Activated gamma-delta T cell treated with anti-CD3 and anti-CD28 coated beads, Interleukin-2, amount 50 U/mL, for 16 hours (primary cell): ENCODE measurements at regions not wholly inside any gene's neighbourhood (a gene's known extent, or its start where the extent isn't known, plus 50 kb on each side); places are given as distances from the start of the nearest gene placed in this dataset.
"Not testable (repeated sequence)": the region's sequence is repeated elsewhere in the genome, so short reads cannot be mapped to it uniquely, and the experiment has no call there.

ENCODE experiments used
- DNase-seq: peaks from one replicate; pipeline ENCODE4 v3.0.0-alpha.2; 2020; ENCODE audit warnings: low read depth

GRCh38 chr15:70576696-70577095 is 186.7 kb downstream of the UACA start:
- DNase-seq: no peak

DNA sequence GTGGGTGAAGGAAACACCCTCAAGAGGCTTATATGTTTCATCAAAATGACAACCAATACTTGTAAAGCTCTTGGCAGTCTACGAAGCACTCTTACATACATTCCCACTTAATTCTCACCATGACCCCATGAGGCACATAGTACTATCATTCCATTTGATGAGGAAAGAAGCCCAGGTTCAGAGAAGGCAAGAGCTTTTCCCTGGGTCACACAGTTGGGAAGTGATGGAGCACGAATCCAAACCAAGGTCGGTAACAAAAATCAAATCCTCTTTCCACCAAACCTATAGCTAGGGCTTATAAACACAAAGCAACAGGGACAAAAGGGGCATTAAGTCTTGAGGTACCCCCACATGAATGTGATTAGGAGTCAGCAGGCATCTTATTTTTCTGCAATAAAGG is 187.1 kb downstream of the UACA start:
- DNase-seq: no peak

DNA sequence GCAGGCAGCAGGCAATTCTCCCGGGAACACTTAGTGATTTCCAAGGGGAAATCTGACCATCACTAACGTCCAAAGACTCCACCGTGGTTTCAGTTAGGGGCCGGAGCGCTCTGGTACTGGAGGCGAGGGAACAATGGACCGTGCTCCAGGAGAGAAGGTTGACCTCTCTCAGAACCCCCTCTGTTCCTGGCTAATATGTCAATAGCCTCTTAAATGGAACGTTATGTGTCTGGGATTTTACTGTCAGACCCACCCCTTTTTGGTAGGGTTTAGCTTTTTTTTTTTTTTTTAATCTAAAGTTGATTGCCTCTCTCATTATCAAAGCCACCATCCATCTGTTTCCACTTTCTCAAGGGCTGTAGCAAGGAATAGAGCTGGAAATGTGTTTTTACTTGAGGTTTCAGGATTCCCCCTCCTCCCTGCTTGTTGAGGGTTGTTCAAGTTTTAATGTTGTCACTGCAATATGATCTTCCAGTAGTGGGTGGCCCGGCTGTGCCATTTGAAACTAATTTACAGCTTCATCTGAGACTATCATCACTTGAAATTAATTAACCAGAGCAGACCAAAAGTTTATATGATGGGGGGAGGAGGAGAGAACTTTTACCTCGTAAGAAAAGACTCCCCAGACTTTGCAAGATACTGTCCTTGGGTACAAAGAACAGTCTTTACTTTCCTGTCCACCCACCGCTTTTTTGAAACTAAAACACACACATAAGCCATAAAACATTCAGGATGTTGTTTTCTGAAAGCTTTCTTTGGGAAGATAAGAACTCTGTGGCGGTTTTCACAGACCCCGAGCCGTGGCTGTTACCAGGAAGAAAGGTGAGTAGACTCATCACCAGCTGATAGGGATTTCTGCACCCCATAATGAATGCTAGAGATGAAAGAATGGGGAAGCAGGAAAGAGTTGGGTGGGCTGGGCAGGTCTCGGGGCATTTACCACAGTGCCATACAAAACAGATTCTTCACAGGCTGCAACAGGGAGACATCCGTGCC is 187.8 kb downstream of the UACA start:
- DNase-seq: no peak

GRCh38 chr15:70574325-70574724 is 189.0 kb downstream of the UACA start:
- DNase-seq: not testable (repeated sequence)

- DNase-seq: no peak
Measured at GRCh38 chr15:70573121-70573850, 190.1 kb downstream of the UACA start.

GRCh38 chr15:70569714-70570231 is 193.6 kb downstream of the UACA start:
- DNase-seq: no peak

GRCh38 chr15:70569091-70569713 is 194.2 kb downstream of the UACA start:
- DNase-seq: no peak

GRCh38 chr15:70566989-70567388 is 196.4 kb downstream of the UACA start:
- DNase-seq: no peak

DNA sequence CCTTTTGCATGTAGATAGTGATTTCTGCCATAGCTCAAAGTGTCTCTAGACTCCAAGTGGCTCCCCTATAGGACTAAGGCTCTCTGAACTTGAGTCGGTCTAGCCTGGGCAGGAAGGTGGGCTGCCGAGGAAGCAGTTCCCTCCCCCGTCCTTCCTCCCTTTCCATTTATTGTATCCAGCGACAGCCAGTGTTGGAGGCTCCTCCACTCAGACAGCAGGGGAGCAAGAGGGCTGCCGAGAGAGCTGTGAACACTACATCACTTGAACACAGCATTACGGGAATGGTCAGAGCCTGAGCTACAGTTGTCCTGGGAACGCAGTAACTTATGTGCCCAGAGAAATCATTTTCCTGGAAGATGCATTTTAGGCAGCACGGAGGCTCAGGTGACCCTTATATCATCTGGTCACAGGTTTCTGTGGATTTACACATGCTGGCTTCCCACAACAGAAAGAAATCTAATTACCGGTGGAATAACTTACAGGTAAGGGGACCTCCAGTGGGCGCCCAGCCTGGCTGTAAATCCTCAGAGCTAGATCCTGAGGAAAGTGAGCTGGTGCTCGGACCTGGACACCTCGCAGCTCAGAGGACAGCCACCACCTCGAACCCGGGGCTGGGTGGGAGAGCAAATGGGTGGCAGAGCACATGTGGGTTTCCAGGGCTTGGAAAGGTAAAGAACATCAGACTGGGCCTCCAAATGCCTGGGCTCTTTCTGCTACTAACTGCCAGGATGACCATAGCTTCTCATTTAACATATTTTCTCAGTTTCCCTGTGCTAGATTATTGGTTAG is 197.1 kb downstream of the UACA start:
- no peak for DNase-seq

- no peak for DNase-seq
Measured at GRCh38 chr15:70563561-70564095, 199.7 kb downstream of the UACA start.

DNA sequence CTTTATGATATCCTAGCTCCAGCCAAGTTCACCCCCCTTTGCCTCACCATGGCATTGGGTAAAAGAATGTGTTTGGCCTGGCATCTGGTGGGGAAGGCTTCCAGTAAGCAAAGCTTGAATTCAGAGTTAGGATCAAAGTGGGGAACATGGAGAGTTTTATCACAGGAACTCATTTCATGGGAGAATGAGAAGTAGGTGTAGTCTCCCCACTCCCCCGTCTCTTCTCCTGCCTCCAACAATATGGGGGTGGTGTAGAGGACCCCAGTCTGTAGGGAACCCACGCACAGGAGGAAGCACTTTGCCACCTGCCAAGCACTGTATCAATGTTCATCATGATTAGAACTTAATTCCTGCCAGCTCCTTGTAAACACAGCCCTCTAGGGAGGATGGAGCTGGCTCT is 200.5 kb downstream of the UACA start:
- DNase-seq: no peak

DNA sequence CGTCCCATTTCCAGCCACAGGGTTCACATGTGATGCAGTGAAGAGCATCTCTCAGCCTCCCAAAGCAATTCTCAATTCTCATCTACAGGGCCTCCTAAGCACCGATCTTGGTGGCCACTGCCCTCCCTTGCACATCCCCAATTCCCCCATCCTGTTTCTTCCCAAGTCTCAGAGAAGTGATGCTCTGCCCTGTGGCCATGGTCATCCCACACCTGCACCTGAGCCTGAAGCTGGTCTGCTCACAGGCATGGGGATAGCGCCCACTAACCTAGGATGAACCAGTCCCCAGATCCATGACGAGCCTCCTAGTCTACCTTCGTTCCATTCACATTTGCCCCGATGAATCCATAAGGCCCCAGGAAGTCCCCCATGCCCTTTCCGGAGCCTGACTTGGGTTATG is 201.5 kb downstream of the UACA start:
- no peak for DNase-seq

- no peak for DNase-seq
Measured at GRCh38 chr15:70560617-70561328, 202.6 kb downstream of the UACA start.

DNA sequence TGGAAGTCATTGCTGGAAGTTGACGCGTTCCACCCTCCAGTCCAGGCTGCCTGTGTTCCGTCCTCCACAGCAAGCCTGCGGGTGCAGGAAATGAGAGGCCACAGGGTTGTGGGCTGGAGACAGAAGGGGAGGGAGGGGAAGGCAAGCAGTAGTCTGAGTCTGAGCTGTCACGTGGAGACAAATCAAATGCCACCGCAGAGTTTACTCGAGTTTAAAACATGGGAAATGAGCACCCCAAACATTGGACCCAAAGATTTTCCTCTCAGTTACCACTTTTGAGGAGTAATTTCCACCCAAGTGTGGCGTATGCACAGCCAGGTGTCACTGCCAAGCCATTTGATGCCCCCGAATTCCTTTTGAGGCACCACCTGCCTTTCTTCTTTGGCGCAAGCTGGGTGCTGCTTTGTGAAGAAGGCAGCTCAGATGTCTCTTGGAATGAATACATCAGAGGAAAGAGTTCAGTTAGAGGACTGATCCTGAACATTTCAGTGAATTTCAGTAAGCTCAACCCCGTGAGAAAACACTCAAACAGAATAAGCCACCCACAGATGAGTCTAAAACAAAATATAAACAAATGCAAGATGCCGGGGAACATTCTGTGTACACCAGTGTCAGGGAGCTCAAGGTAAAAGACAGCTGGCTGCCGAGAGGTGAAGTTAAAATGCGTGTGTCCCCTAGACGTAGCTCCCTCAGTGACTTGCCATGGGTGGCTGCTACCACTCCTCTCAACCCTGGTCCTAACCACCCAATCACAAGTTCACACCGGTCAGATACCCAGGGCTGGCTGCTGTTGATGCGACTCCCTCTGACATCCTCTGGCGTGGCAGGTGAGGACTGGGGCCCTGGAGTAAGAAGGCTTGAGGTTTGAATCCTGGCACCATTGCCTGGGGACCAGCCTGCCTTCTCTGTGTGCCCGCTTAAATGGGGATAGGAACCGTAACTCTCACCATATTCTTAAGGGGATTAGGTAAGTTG is 203.8 kb downstream of the UACA start:
- DNase-seq: peak; percentile 32

DNA sequence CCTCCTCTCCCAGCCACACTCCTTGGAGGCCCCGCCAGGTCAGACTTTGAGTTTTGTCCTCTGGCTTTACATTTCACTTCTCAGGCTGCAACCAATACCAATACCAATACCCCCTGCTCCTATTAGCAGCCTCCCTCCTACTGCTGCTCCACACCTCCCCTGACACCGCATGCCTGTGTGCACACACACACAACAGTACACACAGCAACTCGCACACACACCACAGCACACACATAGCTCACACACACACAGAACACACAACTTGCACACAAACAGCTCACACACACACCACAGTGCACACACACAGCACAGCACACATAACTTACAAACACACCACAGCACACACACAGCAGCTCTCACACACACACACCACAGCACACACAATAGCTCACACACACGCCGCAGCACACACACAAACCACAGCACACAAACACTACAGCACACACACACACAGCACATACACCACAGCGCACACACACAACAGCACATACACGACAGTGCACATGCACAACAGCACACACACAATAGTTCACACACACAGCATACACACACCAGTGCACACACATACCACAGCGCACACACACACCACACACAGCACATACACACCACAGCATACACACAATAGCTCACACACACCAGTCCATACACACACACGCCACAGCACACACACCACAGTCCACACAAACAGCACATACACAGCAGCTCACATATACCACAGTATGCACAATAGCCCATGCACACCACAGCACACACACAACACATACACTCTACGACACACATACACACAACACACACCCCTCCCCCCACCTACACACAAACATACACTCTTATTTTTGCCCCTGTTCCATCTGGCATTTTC is 204.7 kb downstream of the UACA start:
- no peak for DNase-seq

- DNase-seq: no peak
Measured at GRCh38 chr15:70557521-70558258, 205.7 kb downstream of the UACA start.

GRCh38 chr15:70556779-70557178 is 206.6 kb downstream of the UACA start:
- DNase-seq: no peak
